GM03348 (cell line): ENCODE measurements at regions not wholly inside any gene's neighbourhood (a gene's known extent, or its start where the extent isn't known, plus 50 kb on each side); places are given as distances from the start of the nearest gene placed in this dataset.

Experiments
- DNase-seq: peaks from one replicate; pipeline ENCODE4 v3.0.0; 2012; ENCODE audit warnings: low spot score

DNA sequence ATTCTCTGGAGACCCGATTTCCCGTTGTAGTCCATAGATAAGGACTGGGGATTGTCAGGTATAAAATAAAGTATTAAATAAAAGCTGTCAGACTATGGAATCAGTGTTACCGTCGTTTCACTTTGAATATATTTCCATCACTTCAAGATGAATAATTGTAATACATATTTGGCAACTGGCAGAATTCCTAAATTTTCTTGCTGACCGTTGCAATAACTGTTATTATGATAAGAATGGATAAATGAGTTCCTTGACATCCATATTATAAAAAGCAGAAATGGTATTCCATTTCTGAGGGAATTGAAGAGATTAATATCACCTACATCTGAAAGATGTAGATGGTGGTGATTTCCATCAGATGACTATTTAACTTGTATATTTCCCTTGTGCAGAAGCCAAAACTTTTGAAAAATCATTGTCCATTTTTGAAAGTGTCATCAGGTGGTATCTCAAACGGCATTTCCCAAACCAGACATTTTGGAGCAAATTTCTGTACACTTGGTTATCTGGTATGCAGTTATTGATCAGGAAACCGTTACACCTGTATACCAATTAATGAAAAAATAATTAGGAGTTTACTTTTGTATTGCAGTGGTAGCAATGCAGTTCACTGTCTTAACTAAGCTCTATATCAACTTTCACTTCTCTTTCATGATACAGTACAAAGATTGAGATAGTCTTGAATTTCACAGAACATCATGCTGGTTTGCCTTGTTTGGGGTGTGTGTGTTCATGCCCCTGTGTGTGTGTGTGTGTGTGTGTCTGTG lies 878.5 kb downstream of the PCDH18 start:
- DNase-seq = no peak

DNA sequence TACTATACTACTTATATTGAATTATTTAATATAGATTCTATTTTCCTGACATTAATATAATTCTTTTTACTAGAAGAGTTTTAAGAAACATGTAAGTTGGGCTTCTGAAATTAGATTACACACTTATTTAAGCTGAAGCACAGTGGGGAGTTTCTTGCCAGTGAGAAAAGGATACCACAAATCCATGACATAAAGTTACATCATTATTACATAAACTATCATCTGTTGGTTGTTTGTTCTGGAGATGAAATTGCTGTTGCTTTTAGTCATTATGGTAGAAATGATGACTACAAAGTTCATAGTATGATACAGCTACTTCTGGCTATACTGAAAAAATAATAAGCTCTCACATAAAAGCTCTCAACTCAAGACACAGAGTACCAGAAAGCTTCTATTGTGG lies 880.4 kb downstream of the PCDH18 start:
- DNase-seq = no peak

DNA sequence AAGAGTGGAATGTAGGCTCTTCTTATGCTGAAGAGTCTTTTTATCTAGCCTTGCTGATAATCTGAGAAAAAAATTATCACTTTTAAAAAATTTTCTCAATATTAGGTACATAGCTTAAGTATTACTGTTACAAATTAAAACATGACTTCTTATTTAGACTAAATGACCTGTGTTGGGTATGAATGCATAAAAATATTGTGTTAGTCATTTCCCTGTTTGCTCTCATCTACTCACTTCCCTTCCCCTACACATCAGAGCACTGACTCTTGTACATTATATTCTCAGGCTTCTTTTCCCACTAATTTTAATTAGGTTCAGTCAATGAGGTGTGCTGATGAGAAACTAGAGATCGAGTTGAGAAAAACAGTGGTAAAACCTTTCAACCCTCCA lies 881.0 kb downstream of the PCDH18 start:
- no peak for DNase-seq

DNA sequence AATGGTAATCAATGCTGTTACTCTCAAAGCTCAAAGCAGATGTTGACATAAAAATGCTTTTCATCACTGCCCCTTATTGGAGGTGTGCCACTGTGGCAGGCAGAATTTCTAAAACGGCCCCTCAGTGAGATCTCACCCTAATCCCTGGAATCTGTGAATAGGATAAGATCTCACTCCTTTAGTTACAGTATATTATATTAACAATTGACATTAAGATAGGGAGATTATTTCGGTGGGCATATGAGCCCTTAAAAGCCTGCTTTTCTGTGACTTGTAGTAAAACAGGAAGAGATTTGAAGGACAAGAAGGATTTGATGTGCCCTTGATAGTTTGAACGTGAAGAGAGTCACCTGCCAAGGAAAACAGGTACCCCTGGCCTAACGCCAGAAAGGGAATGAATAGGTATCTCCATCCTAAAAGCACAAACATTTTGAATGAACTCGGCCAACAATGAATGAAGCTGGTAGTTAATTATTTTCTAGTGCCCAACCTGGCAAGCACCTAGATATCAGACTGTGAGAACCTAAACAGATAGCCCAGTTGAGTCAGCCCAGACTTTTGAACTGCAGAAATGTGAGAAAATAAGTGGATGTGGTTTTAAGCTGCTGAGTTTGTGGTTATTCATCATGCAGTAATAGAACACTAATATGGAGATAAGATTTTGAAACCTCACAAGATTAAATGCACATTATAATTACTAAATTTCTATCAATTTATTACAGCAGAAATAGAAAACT lies 881.6 kb downstream of the PCDH18 start:
- no peak for DNase-seq

DNA sequence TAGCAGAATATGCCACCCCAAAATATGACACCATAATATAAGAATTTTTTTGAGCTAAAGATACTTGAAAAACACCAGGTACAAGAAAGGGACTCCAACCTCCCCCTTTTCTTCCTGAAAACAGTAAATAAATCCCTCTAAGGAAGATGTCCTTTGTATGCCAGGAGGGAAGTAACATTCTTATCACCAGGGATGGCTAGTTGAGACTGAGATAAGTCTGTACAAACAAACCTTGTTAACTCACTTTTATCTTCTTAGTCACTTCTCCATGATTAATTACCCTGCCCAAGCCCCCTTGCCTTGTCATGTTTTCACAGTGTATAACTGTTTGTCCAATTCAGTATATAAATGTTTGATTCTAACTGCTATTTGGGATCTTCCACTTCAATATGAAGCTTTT lies 888.0 kb downstream of the PCDH18 start:
- DNase-seq = no peak

DNA sequence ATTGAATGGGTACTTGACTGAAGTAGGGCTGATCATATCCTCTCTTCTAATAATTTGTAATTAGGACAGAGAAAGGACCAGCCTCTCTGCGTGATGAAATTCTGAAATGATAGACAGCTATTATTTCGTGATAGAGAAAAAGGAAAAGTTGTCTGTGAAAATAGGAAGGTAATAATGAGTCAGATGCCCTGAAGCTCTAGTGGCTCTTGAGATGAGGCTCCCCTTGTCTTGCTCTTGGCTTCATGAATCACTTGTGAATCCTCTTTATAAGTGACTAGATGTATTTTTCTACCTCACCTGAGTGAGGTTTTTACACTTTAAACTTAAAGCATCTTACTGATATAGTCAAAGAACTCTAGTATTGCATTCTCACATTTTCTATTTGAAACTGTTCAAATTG lies 888.9 kb downstream of the PCDH18 start:
- DNase-seq = no peak

DNA sequence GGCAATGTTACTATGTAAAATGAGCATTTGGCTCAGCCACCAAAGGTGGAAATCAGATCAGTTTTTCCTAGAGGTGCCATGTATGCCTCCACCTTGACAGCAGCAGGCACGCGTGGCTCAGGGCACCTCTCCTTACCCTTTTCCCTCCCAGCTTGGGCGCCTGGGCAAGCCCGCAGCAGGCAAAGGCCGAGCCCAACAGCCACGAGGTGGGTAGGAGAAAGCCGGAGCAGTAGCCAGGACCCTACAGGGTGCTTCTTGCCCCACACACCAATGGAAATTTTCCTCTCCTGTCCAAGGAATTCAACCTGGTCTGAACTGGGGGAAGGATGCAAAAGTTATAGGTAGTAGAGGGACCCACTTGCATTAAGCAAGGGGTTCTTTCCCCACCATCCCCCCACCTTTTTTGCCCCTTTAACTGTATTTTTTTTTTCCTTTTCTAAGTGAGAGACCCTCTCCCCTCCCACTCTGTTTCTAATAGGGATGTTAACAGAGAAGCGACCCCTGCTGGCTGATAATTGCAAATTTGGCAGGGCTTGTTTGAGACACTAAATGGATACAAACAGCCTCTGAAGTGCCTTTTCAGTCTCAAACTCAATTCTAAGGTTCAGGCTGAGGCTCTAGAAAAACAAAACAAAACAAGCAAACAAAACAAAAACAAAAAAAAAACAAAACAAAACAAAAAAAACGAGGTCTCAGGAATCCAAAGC lies 895.1 kb downstream of the PCDH18 start:
- DNase-seq = peak; percentile 5

DNA sequence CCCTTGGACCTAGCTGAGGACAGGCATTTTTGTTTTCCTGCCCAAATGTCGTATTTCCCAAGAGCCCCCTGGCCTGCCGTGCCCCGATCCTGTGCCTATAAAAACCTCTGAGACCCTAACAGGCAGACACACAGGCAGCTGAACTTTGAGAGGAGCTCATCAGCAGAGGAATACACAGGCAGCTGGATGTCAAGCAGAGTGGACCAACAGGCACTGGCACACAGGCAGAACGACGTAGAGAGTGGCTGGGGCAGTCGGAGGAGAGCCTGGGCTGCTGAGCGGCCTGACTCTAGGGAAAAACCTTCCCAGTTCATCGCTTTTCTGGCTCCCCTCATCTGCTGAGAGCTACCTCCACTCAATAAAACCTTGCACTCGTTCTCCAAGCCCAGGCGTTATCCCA lies 896.1 kb downstream of the PCDH18 start:
- DNase-seq = no peak

DNA sequence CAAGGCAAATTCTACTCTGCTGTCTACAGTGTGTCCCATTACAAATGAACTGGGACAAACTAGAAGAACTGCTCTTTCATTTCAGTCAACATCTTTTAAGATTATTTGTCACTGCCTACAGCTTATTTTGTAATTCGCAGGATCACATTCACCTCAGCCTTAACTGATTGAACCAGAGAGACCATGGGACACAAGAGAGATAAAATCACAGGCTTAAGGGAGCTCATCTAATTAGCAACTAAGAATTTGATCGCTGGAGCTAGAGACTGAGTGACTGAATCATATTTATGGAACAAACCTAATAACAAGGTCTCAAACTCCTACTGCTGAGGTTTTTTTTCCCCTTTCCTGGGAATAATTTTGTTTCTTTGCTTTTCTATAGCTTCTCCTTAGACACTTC lies 898.2 kb downstream of the PCDH18 start:
- no peak for DNase-seq

DNA sequence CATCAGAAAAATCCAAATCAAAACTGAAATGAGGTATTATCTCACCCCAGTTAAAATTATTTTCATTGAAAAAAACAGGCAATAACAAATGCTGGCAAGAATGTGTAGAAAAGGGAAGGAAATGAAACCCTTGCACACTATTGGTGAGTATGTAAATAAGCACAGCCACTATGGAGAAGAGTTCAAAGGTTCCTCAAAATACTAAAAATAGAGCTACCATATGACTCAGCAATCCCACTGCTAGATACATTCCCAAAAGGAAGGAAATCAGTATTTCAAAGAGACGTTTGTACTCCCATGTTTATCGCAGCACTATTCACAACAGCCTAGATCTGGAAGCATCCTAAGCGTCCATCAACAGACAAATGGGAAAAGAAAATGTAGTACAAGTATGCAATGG lies 932.4 kb downstream of the PCDH18 start:
- no peak for DNase-seq

DNA sequence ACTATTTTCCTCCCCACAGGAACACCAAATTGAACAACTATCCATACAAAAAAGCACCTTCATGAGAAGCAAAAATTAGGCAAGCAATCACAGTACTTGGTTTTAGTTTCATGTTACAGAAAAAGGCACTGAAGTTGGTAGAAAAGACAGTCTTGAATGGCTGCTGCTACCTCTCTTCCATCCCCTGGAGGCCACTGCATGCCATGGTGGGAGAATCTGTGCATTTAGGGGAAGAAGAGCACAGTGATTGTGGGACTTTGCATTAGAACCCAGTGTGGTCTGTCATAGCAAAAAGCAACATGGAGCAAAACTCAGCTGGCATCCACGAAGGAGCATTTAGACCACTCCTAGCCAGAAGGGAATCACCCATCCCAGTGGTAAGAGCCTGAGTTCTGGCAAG lies 941.9 kb downstream of the PCDH18 start:
- no peak for DNase-seq

DNA sequence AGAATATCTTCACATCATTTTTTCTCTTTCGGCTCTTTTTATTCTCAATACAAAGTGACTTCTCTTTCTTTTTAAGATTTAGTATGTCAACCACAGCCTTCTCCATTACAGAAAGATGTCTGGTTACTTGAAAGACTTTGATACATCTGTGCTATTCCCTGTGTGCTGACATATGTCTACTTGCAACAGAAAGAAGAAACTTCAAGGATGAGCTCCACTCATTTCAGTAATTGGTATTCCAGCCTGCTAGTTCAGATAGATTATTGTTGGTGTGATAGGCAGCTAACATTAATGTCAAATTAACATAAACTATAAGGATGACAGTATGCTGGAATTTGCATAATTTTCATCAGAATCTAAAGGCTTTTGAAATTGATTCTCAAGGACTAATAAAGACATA lies 948.7 kb downstream of the PCDH18 start:
- DNase-seq = no peak

DNA sequence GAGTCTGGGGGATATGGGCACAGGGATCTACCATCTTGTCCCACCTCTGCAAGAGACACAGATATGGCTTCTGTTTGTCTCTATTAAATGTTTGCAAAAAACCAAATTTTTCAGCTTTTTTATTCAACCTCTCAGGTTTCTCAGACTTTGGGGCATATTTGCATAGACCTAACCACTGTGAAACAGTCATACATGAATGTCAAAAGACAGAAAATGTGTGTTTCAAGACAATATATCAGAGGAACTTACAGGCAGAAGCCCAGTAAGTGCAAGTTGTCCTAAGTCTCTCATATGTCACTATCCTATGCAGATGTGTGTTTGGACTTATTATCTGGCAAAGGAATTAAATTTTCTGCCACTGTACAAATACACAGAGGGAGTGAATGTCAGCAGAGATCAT lies 951.2 kb downstream of the PCDH18 start:
- no peak for DNase-seq

DNA sequence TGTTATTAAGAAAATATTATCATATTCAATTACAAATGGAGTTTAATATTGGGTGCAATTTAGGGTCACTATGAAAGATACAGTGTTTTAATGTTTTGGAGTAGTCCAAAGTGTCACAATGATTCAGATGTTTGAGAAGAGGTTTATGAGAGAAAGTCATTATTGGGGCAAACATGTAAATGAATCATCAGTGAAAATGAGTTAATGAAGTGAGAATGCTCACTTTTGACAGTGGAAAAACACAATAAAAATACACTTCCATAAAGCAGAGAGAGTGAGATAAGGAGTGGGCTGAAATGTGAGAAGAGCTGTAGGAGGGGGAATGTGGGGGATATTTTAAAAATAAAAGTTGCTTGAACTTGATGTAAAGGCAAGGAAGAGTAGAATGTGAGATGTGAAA lies 957.1 kb downstream of the PCDH18 start:
- DNase-seq = no peak

DNA sequence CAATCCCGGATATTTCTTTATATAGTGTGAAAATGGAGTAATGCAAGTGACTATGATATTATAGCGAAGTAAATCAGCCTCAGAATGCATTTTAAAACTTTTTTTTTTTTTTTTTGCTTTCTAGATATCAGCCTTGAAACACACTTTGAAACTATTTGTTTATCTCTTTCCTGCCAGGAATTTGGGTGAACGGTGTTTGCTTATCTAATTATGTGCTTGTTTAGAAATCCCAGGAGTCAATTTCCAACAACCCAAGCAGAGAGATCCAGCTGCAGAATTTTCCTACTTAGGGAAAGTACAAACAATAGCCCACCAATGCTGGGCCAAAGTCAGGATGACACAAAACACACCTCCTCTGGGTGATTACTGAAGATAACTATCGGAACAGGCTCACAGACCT lies 958.8 kb downstream of the PCDH18 start:
- DNase-seq = no peak

DNA sequence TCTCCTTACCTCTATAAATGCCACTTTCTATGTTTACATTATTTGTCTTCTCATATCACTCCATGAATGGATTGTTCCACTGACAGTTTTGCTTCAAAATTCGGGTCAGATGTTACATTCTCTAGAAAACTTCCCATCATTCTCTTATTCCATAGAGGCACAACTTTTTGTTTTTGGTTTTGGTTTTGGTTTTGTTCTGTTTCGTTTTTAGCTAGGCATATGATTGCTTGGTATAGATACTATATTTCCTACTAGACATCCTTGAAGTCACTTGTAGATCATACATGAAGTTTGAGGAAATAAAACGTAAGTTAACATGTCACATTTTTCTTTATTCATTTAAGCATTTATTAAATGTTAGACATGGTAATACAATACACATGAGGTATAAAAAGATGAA lies 961.0 kb downstream of the PCDH18 start:
- no peak for DNase-seq

DNA sequence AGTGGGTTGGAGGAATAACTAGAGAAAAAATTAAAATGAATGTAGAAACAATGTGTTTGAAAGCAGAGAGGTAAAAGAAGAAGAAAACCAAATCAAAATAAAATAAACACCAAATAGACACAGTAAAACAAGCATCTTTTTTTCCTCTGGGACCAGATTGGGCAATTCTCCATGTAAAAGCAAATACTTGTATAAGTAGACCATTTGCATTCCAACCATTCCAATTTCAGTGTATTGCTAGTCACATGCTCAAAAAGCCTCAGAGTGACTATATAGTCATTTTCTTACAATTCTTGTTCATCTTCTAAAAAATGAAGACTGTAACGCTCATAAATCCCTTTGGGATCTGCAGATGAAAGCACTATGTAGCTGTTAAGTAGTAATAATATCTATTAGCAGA lies 969.5 kb downstream of the PCDH18 start:
- no peak for DNase-seq

DNA sequence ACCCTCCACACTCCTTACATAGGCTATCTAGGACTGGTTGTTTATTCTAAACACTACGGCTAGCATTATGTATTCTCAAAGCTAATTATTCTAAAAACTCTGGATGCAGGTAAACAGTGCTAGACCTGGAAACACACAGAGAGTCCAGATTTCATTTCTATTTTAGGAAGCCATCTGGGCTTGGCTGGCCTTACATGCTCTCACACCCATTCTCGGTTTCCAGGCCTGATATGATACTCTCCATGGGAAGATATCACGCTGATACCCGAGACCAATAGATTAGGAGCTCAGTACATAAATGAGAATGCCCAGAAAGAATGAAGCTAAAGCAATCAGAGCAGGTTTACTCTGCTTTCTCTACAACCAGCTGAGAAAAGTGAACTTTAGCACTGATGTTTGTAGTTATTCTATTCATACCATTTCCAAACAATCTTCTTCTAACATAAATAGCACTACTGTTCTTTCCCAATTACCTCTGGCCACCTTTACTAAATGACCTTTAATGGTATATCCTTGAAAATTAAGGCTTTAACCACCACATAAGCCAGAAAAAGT lies 973.3 kb downstream of the PCDH18 start:
- DNase-seq = no peak

DNA sequence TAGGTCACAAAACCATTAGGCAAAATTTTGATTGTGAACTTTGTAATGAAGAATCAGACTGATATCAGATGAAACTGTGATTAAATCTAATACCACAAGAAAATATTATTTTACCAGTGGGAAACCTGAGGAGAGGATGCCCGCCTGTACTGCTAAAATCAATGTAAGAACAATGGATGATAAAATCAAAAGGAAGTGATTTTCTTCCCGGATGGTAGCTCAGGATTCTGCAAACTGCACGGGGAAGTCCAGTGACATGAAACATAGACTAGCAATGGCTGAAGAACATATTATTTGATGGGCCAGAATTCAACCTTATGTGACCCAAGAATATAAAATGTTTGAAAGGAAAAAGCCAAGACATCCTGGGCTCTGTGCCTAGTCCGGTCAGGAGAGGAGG lies 974.9 kb downstream of the PCDH18 start:
- DNase-seq = no peak

DNA sequence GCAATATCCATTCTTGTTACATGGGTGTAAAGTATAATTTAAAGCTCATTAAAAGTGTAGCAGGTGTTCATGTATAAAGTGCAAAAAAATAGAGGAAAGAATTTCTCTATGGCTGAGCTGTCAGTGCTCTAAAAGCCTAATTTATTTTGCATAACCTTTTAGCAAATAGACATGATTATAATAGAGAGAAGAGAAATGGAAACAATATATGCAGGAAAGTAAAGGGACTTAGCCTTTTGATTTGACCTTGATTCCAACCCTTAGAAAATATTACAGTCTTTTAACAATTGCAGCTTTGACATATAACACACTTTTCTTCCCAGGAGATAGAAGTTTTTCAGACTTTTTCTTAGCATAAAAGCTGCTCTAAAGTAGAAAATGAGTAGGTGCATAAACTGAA lies 978.3 kb downstream of the PCDH18 start:
- no peak for DNase-seq

DNA sequence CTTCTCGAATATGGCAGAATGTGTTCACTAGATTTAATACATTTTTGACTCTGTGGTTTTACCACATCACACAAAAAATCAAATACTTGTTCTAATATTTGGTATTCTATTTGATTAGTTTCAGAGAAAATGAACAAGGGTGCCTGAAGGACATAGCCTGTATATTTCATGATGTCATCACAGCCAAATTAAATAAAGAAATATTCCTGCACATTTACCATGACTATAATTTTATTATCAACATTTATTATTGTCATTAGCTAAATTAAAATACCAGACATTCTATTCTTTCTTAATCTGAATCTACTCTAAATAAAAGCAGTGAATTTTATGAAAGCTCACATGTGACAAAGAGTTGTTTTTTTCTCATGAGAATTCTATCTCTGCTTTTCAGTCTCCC lies 980.5 kb downstream of the PCDH18 start:
- no peak for DNase-seq

DNA sequence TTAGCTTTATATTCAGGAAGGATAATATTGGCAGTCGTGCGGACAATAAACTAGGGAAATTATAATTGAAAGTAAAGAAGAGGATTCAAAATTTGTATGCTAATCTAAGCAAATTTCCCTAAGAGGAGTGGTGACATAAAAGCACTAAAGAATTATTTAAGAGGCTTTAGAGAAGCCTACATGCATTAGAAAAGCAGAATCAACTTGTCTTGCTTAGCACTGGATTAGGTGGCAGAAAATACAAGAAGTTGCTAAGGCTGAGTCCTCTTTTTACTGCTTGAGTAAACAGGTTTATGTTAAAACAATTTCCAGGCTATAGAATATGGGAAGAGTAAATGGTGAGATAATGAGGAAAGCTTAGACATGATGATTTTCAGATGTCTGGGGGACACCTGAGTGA lies 991.5 kb downstream of the PCDH18 start:
- no peak for DNase-seq

DNA sequence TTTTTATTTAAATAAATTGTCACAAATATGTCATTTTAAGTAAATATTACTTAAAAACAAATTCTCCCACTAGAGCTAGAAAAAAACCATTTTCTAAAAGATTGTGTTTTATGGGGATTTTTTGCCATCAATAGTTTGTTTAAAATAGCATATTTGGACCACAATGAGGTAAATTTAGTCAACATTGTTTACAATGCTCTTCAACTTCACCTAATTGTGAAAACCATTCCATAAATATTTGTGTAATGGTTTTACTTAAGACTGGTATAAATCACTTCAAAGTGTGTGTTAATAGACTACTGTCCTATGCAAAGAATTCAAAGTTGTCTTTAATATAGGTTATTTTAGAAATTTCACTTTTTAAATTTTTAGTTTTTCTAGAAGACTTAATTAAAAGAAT lies 1004.2 kb downstream of the PCDH18 start:
- DNase-seq = no peak
